Fibroblast of upper back skin (primary cell): ENCODE measurements at regions not wholly inside any gene's neighbourhood (a gene's known extent, or its start where the extent isn't known, plus 50 kb on each side); places are given as distances from the start of the nearest gene placed in this dataset.
"Not testable (repeated sequence)": the region's sequence is repeated elsewhere in the genome, so short reads cannot be mapped to it uniquely, and the experiment has no call there.

ENCODE experiments used
- DNase-seq: peaks from one replicate; pipeline ENCODE4 v3.0.0-alpha.2; 2013

- no peak for DNase-seq
These were observed 477.5 kb upstream of the ADARB2 start for GRCh38 chr10:2214805-2215204.

GRCh38 chr10:2214092-2214491 lies 476.8 kb upstream of the ADARB2 start:
- peak; percentile 10 for DNase-seq

GRCh38 chr10:2212244-2212834 lies 475.0 kb upstream of the ADARB2 start:
- DNase-seq = no peak

- DNase-seq = no peak
These were observed 472.8 kb upstream of the ADARB2 start for GRCh38 chr10:2210088-2210487.

GRCh38 chr10:2208106-2208505 lies 470.8 kb upstream of the ADARB2 start:
- DNase-seq = no peak

DNA sequence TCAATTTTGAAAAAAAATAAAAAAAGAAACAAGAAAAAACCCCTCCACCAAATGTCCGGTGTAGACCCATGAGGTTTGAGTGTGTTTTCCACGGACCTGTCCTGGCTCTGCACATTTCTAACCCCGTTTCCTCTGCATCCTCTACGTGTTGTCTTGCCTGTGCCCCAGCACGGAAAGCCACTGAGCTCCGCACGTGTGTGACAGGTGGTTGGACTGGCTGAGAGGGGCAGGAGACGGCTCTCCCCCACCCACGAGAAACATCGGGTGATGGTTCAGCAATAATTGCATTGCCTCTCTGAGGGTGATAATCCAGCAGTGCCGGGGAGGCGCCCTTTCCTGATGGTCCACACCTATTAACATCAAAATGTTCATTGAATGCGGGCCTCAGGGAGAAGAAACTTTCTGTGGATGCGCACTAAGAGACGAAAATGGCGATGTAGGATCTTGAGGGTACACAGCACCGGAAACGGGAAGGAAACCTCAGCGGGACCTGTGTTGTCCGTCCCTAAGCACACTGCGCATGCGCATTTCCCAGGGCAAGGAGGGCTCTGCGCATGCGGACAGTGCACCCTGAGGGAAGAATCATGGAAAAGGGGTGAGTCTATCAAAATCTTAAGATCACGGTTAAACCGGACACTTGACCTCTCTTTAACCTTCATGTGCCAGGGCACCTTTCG lies 470.1 kb upstream of the ADARB2 start:
- no peak for DNase-seq

DNA sequence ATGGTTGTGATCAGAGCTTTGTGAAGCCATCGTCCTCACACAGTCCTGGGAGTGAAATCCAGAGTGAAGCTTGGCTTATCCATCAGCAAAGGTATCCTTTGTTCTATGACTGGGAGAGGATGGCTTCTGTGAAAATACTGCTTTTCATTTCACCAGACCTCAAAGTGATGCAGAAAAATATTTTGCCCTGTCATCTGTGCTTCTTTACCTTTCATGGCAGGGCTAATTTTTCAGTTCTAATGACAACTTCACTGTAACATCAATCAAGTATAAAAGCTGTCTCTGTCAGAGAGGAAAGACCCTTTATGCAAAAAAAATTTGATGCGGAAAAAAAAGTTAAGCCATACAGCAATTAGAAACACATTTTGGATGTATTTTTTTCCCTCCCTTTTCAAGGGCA lies 468.1 kb upstream of the ADARB2 start:
- DNase-seq = no peak

DNA sequence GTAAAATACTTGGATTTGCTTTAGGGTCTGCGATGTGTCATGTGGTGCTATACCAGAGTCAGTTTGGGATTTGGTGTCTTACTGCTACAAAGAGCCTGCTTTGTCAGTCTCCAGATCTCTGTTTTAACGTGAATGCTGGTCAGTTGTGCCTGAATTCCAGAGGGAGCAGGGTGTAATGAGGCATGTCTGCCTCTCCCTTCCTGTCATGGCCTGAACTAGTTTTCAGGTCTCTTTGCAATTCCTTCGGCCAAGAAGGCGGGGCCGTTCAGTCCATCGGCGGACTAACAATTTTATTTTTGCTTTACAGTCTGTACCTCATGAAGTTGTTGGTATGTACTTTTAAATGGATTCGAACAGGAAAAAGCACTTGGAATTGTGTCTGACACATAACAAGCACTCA lies 465.1 kb upstream of the ADARB2 start:
- DNase-seq = no peak

GRCh38 chr10:2201534-2202099 lies 464.3 kb upstream of the ADARB2 start:
- no peak for DNase-seq

DNA sequence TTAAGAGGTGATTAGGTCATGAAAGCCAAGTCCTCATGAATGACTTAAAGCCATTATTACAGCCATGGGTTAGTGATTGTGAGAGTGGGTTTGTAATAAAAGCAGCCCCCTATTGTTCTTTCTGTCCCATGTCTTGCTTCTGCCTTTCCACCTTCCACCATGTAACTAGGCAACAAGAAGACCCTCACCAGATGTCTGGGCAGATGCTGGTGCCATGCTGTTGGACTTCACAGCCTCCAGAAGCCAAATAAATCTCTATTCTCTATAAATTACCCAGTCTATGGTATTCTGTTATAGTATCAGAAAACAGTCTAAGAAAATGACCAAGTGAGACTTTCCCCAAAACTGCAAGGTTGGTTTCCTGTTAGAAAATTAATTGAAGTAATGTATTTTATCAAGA lies 460.3 kb upstream of the ADARB2 start:
- no peak for DNase-seq

DNA sequence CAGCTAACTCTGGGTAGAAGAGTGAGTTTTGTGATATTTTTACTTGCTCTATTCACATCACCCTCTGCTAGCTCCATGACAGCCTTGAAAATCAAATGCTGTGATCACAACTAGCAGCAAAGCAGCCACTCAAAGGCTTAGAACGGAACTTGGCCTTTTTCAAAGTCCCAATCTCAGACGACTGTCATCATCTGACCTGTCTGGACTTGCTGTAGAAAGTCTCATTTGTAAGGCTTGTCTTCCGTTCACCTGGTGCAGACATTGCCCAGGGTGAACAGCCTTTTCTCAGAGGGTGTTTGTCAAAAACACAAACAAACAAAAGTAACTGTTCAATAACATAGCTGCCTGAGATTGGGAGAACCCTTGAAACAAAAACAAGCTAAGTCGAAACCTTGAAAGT lies 458.9 kb upstream of the ADARB2 start:
- DNase-seq = no peak

DNA sequence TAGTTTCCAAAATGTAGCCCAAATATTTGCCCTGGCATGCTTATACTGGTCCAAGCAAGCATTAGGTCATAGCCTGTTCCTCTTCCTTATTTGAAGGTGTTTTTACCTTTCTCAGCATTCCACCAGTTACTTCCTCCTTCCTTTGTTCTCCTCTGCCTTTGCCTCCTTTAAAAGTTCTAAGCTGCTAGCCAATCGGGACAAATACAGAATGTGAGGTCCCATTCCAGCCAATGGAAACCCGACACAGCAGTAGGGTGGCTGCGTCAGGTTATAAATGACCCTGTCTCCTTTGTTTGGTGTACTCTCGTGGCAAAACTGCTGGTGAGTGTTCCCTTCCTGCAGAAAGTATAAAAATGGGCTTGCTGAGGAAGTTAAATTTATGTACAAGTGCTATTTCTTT lies 452.0 kb upstream of the ADARB2 start:
- not testable (repeated sequence) for DNase-seq

- DNase-seq = no peak
These were observed 451.0 kb upstream of the ADARB2 start for GRCh38 chr10:2188371-2188770.

- DNase-seq = no peak
These were observed 436.0 kb upstream of the ADARB2 start for GRCh38 chr10:2173327-2173726.

DNA sequence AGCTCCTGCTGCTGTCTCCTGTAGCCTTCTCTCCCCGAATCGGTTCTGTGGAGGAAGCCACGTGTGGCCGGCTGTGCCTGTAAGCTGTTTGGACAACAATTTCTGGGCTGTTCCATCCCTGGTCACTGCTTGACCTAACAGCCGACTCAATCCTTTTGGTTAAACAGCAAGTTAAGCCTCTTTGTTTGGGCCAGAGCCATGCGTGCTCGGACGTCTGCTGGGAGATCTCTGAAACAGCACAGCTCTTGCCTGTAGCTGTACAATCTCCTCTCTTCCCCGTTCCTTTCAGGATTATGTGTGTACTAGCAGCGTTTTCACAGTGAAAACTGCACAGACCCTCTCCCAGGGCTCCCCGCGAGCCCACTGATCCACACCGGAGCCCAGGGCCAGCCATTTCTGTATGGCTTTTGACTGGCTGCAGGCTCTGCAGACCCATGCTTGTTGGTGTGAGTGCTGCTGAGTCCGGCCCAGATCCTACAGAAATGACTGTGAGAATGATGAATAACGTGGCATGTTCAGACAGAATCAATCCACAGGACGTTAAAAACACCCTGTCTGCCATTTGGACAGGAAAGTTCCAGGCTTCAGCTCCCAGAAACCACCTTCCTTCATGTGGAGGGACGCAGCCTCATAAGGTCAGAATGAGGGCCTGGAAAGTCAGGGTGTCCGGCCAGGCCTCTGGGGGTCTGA lies 428.6 kb upstream of the ADARB2 start:
- no peak for DNase-seq

DNA sequence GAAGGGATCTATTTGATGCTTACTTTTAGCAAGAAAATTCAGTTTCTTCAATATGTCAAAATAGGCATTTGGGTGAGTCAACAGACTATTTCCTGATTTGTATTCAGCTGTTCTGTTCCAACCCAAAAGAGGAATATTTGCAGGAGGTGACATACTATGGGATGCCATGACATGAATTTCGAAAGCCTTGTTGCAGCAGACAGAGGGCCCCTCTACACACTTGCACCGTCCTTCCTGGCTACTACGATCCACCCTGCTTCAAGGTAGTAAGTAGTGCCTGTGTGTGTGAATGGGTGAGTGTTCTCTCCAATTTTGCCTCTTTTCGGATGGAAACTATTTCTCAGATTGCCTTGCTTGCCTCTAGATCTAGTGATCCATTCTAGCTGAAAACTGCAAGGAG lies 413.0 kb upstream of the ADARB2 start:
- no peak for DNase-seq

DNA sequence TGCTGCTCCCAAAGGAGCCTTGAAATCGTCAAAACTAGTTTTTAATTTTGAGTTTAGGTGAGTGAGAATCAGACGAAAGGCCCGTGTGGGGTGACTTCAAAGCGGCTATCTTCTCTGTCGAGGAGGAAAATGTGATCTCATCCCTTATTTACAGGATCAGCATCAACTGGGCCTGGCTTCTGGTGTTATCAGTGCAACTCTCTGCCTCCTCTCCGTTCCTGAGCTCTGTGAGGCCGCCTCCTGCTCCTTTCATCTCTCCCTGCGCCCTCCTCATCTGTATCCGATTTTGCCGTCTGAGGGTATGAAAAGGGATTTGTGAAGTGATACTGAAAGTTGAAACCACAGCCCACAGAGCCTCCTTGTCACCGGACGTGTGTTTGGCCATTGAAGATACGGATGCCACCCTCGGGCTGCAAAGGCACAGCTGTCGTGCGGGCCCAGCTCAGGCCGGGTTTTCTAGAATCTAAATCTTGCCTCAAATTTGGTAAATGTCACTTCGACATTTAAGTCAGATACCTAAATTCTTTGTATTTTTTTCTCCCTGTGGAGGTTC lies 408.7 kb upstream of the ADARB2 start:
- no peak for DNase-seq

DNA sequence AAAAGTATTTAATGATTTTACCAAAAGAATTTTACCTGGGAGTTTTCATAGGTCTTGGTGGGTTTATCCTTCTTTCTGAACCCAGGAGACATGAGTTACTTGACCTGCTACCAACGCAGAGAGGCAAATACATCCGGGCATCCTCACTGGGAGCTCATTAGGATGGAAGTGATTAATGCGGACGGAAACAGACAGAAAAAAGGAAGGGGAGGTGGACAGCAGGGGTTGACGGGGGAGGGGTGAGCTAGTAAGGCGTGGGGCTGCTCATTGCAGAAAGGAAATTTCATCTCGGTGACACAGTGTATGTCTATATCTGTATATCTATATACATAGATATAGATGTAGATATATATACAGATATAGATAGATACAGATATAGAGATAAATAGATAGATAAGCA lies 408.2 kb upstream of the ADARB2 start:
- no peak for DNase-seq

- DNase-seq = no peak
These were observed 407.3 kb upstream of the ADARB2 start for GRCh38 chr10:2144584-2144983.

- DNase-seq = no peak
These were observed 406.0 kb upstream of the ADARB2 start for GRCh38 chr10:2143213-2143835.

DNA sequence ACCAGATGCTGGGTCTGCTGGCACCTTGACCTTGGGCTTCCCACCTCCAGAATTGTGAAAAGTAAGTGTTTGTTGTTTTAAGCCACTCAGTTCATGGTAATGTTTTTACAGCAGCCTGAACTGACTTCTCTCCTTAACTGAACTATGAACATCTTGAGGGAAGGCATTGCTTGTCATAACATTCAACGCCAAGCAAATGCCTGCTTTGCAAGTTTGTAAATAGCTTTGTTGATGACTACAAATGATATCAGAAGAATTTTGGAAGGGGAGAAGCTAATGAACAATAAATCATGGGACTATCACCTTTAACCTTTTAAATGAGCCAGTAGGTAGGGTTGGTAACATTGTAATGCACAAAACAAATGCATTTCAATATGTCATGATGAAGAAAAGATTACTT lies 402.4 kb upstream of the ADARB2 start:
- DNase-seq = no peak

- DNase-seq = no peak
These were observed 400.3 kb upstream of the ADARB2 start for GRCh38 chr10:2137549-2138174.
